Activated T-helper 17 cell treated with anti-CD3 and anti-CD28 coated beads, Interleukin-2, amount 50 U/mL, for 72 hours (primary cell): ENCODE measurements at regions not wholly inside any gene's neighbourhood (a gene's known extent, or its start where the extent isn't known, plus 50 kb on each side); places are given as distances from the start of the nearest gene placed in this dataset.

Experiments used
- ATAC-seq: fragments of 150-1000 bp; cut with Tn5 transposase; replicated peaks from 2 replicates; pipeline ENCODE4 v1.10.0; 2021; ENCODE audit warnings: mild to moderate bottlenecking, moderate library complexity
- H3K27ac Mint-ChIP-seq: one replicate; pipeline ENCODE4 v1.8.0; 2022; ENCODE audit warnings: mixed read lengths
- H3K27me3 Mint-ChIP-seq: one replicate; pipeline ENCODE4 v1.8.0; 2022; ENCODE audit warnings: mixed read lengths
- H3K36me3 Mint-ChIP-seq: one replicate; pipeline ENCODE4 v1.8.0; 2022; ENCODE audit warnings: low read depth, mild to moderate bottlenecking, mixed read lengths
- H3K4me1 Mint-ChIP-seq: one replicate; pipeline ENCODE4 v1.8.0; 2022; ENCODE audit warnings: mixed read lengths
- H3K4me3 Mint-ChIP-seq: one replicate; pipeline ENCODE4 v1.8.0; 2022; ENCODE audit warnings: mild to moderate bottlenecking, mixed read lengths
- H3K9me3 Mint-ChIP-seq: one replicate; pipeline ENCODE4 v1.8.0; 2022; ENCODE audit warnings: mixed read lengths

DNA sequence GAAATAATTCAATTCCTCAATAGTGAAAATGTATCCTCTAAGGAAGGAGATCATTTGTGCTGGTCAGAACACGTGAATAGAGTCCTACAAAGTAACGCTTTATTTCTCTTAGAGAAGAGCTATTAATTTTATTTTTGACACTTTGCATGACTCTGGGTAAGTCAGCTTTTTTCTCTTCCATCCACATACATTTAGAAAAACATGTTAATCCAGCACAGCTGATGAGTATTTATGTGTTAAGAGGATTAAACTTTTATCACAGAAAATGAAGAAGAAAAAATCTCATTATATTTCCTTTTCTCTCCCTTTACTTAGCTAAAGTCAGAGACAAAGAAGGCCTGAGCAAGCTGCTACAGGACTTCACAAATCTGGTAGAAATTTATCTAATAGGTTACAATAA, 649.5 kb upstream of the CCDC179 start:
- Mint-ChIP-seq H3K27ac (no peak overlapping the region), H3K9me3 (peaks cover 9% of the 10 kb centered on the region), H3K4me1 (no peaks in the 10 kb centered on the region), H3K27me3 (no peaks in the 10 kb centered on the region), H3K36me3 (no peaks in the 10 kb centered on the region), H3K4me3 (no peak overlapping the region)
- ATAC-seq = no peak

GRCh38 chr11:23519194-23519593, 658.9 kb upstream of the CCDC179 start:
- Mint-ChIP-seq H3K27me3 (no peaks in the 10 kb centered on the region), H3K9me3 (no peaks in the 10 kb centered on the region), H3K4me3 (no peak overlapping the region), H3K4me1 (no peaks in the 10 kb centered on the region), H3K27ac (no peak overlapping the region), H3K36me3 (no peaks in the 10 kb centered on the region)
- ATAC-seq = no peak

DNA sequence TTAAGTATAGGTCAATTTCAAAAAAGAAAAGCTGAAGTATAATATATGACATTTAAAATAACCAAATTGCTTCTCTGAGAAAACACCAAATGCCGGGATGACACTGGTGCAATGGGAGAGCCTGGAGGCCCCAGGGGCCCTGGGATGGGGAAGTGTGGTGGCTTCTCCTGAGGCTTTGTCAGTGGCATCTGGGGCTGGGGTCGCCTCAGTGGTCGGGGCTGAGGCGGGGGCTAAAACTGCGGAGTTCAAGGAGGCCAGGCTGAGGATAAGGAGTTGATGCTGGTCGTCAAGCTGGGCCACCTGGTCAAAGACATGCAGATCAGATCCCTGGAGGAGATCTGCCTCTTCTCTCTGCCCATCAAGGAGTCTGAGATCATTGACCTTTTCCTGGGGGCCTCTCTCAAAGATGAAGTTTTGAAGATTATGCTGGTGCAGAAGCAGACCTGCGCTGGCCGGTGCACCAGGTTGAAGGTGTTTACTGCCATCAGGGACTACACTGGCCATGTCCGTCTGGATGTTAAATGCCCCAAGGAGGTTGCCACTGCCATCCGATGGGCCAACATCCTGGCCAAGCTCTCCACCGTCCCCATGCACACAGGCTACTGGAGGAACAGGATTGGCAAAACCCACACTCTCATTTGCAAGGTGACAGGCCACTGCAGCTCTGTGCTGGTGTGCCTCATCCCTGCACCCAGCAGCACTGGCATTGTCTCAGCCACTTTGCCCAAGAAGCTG, 660.1 kb upstream of the CCDC179 start:
- no peak for ATAC-seq
- Mint-ChIP-seq H3K27me3 (no peaks in the 10 kb centered on the region), H3K36me3 (no peaks in the 10 kb centered on the region), H3K4me3 (no peak overlapping the region), H3K4me1 (no peaks in the 10 kb centered on the region), H3K9me3 (no peaks in the 10 kb centered on the region), H3K27ac (no peak overlapping the region)

GRCh38 chr11:23536907-23537306, 676.6 kb upstream of the CCDC179 start:
- Mint-ChIP-seq H3K4me1 (no peaks in the 10 kb centered on the region), H3K4me3 (no peak overlapping the region), H3K36me3 (no peaks in the 10 kb centered on the region), H3K9me3 (peaks cover 4% of the 10 kb centered on the region), H3K27ac (no peak overlapping the region), H3K27me3 (no peaks in the 10 kb centered on the region)
- ATAC-seq = no peak

- Mint-ChIP-seq H3K9me3 (peaks cover 3% of the 10 kb centered on the region), H3K4me3 (no peak overlapping the region), H3K36me3 (no peaks in the 10 kb centered on the region), H3K27me3 (no peaks in the 10 kb centered on the region), H3K27ac (no peak overlapping the region), H3K4me1 (no peaks in the 10 kb centered on the region)
- ATAC-seq = no peak
These were observed 679.3 kb upstream of the CCDC179 start for GRCh38 chr11:23539556-23539955.

DNA sequence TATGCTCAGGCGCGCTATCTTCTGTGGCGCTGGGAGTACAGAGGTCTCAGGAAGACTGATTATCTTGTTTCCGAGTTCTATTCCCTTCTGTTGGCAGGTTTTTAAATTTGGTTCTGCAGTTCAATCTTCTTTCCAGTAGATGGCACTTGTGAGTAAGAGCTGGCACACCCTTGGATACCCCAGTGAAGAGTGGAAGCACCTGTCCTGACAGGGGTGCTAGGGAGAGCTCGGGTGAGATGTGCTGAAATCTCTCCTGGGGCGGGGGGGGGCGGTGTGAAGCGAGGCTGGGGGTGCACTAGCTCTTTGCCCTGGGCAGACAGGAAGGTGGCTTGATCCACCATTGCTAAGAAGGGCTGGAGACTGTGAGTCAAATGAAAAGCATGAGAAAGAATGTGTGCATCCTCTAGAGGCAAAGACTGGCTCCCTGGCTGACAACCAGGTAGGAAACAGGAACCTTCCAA, 679.9 kb upstream of the CCDC179 start:
- Mint-ChIP-seq H3K4me3 (no peak overlapping the region), H3K36me3 (no peaks in the 10 kb centered on the region), H3K4me1 (no peaks in the 10 kb centered on the region), H3K9me3 (no peaks in the 10 kb centered on the region), H3K27ac (no peak overlapping the region), H3K27me3 (no peaks in the 10 kb centered on the region)
- ATAC-seq = no peak

GRCh38 chr11:23542189-23542588, 681.9 kb upstream of the CCDC179 start:
- H3K36me3 Mint-ChIP-seq = no peaks in the 10 kb centered on the region
- no peaks in the 10 kb centered on the region for H3K9me3 Mint-ChIP-seq
- ATAC-seq = no peak
- no peak overlapping the region for H3K4me3 Mint-ChIP-seq
- no peaks in the 10 kb centered on the region for H3K4me1 Mint-ChIP-seq
- H3K27me3 Mint-ChIP-seq = no peaks in the 10 kb centered on the region
- H3K27ac Mint-ChIP-seq = no peak overlapping the region

GRCh38 chr11:23542816-23543215, 682.5 kb upstream of the CCDC179 start:
- no peaks in the 10 kb centered on the region for H3K4me1 Mint-ChIP-seq
- H3K27me3 Mint-ChIP-seq = no peaks in the 10 kb centered on the region
- no peak overlapping the region for H3K4me3 Mint-ChIP-seq
- H3K36me3 Mint-ChIP-seq = no peaks in the 10 kb centered on the region
- H3K9me3 Mint-ChIP-seq = no peaks in the 10 kb centered on the region
- ATAC-seq = no peak
- no peak overlapping the region for H3K27ac Mint-ChIP-seq

- H3K27ac Mint-ChIP-seq = no peak overlapping the region
- no peaks in the 10 kb centered on the region for H3K4me1 Mint-ChIP-seq
- no peaks in the 10 kb centered on the region for H3K36me3 Mint-ChIP-seq
- H3K9me3 Mint-ChIP-seq = no peaks in the 10 kb centered on the region
- no peak overlapping the region for H3K4me3 Mint-ChIP-seq
- ATAC-seq = no peak
- no peaks in the 10 kb centered on the region for H3K27me3 Mint-ChIP-seq
These were observed 683.5 kb upstream of the CCDC179 start for GRCh38 chr11:23543651-23544222.

- Mint-ChIP-seq H3K27me3 (no peaks in the 10 kb centered on the region), H3K4me1 (no peaks in the 10 kb centered on the region), H3K4me3 (no peak overlapping the region), H3K9me3 (peaks cover 3% of the 10 kb centered on the region), H3K27ac (no peak overlapping the region), H3K36me3 (no peaks in the 10 kb centered on the region)
- ATAC-seq = no peak
These were observed 691.4 kb upstream of the CCDC179 start for GRCh38 chr11:23551706-23552105.

- H3K27me3 Mint-ChIP-seq = no peaks in the 10 kb centered on the region
- H3K4me3 Mint-ChIP-seq = no peak overlapping the region
- no peaks in the 10 kb centered on the region for H3K4me1 Mint-ChIP-seq
- H3K9me3 Mint-ChIP-seq = peaks cover 3% of the 10 kb centered on the region
- H3K27ac Mint-ChIP-seq = no peak overlapping the region
- H3K36me3 Mint-ChIP-seq = no peaks in the 10 kb centered on the region
- ATAC-seq = no peak
These were observed 693.7 kb upstream of the CCDC179 start for GRCh38 chr11:23554002-23554401.

DNA sequence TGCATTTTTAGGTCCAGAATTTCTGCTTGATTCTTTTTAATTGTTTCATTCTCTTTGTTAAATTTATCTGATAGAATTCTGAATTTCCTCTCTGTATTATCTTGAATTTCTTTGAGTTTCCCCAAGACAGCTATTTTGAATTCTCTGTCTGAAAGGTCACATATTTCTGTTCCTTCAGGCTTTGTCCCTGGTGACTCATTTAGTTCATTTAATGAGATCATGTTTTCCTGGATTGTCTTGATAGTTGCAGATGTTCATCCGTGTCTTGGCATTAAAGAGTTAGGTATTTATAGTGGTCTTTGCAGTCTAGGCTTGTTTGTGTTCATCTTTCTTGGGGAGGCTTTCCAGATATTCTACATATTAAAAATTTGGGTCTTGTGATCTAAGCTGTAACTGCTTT, 694.8 kb upstream of the CCDC179 start:
- Mint-ChIP-seq H3K27ac (no peak overlapping the region), H3K36me3 (no peaks in the 10 kb centered on the region), H3K4me3 (no peak overlapping the region), H3K4me1 (no peaks in the 10 kb centered on the region), H3K9me3 (peaks cover 3% of the 10 kb centered on the region), H3K27me3 (no peaks in the 10 kb centered on the region)
- no peak for ATAC-seq

- H3K27me3 Mint-ChIP-seq = no peaks in the 10 kb centered on the region
- H3K4me1 Mint-ChIP-seq = no peaks in the 10 kb centered on the region
- no peak overlapping the region for H3K4me3 Mint-ChIP-seq
- H3K36me3 Mint-ChIP-seq = no peaks in the 10 kb centered on the region
- H3K27ac Mint-ChIP-seq = no peak overlapping the region
- no peak for ATAC-seq
- H3K9me3 Mint-ChIP-seq = peaks cover 3% of the 10 kb centered on the region
These were observed 696.0 kb upstream of the CCDC179 start for GRCh38 chr11:23556163-23556750.

DNA sequence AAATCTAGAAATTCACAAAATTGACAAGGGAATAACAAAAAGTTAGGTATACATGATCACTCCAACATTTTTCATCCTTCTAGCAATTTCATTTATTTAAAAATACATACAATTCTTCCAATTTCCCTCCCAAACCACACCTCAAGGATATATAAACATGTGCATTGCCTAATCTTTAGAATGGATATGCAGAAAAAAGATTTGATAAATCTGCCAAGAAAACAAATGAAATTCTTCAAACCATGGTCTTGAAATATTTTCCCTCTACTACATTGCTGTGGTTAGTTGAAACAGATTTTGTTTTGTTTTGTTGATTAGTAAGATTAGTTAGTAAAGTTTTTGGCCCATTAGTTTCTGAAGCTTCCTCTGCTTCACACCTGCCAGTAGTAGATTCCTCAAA, 703.3 kb upstream of the CCDC179 start:
- Mint-ChIP-seq H3K27ac (no peak overlapping the region), H3K4me3 (no peak overlapping the region), H3K27me3 (no peaks in the 10 kb centered on the region), H3K9me3 (peaks cover 3% of the 10 kb centered on the region), H3K36me3 (no peaks in the 10 kb centered on the region), H3K4me1 (no peaks in the 10 kb centered on the region)
- no peak for ATAC-seq

DNA sequence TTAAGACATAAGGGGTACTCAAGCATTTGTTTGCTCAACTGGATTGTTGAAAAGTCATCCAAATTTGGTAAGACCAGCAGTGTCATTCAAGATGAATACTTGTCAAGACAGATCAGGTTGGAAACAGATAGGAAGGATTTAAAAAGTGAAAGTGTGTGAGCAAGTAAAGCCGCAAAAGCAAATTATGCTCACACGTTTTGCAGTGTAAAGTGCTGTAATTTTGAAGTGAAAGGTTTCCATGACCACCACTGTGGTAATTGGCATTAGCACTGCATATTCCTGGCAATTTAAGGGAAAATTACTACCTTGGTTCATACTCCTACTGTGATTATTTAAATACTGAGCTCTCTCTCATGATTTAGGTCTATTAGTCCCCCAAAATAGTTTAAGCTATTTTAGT, 704.1 kb upstream of the CCDC179 start:
- Mint-ChIP-seq H3K4me1 (no peaks in the 10 kb centered on the region), H3K27ac (no peak overlapping the region), H3K9me3 (peaks cover 4% of the 10 kb centered on the region), H3K36me3 (no peaks in the 10 kb centered on the region), H3K4me3 (no peak overlapping the region), H3K27me3 (no peaks in the 10 kb centered on the region)
- no peak for ATAC-seq
